AG04450 (cell line): ENCODE measurements at regions not wholly inside any gene's neighbourhood (a gene's known extent, or its start where the extent isn't known, plus 50 kb on each side); places are given as distances from the start of the nearest gene placed in this dataset.

ENCODE experiments used
- CTCF ChIA-PET: fragments of 300-600, 350-600 bp; formaldehyde crosslinking; extraction: SDS; loops from one replicate; lab custom pipeline; 2022; ENCODE audit warnings: antibody characterized with exemption, inconsistent platforms; lab: Charles Lee
- POLR2A ChIA-PET: fragments of 350-600 bp; formaldehyde crosslinking; extraction: SDS; loops from one replicate; lab custom pipeline; 2021; ENCODE audit warnings: antibody characterized with exemption, inconsistent platforms; lab: Yijun Ruan, JAX
- DNase-seq: peaks from one replicate; pipeline ENCODE4 v3.0.0-alpha.2; 2011; ENCODE audit warnings: low read depth, low spot score
- H3K27ac ChIP-seq: one replicate; pipeline ENCODE4 v1.5.1; 2012; ENCODE audit warnings: low read depth, low read length, control low read depth
- H3K27me3 ChIP-seq: one replicate; pipeline ENCODE4 v1.6.0; 2012; ENCODE audit warnings: low read length; ENCODE audit not compliant: control insufficient read depth, insufficient read depth
- H3K4me3 ChIP-seq: 2 replicates; pipeline ENCODE4 v1.5.1; 2011; ENCODE audit warnings: mild to moderate bottlenecking, low read depth, low read length, control low read depth
- H3K9me3 ChIP-seq: 2 replicates; pipeline ENCODE4 v1.5.1; 2012; ENCODE audit warnings: low read length; ENCODE audit not compliant: control insufficient read depth, insufficient read depth
- CTCF ChIP-seq: IDR thresholded peaks from 2 replicates; pipeline ENCODE4 v1.5.1; 2011; ENCODE audit warnings: low read depth, low read length, control low read depth, inconsistent platforms

DNA sequence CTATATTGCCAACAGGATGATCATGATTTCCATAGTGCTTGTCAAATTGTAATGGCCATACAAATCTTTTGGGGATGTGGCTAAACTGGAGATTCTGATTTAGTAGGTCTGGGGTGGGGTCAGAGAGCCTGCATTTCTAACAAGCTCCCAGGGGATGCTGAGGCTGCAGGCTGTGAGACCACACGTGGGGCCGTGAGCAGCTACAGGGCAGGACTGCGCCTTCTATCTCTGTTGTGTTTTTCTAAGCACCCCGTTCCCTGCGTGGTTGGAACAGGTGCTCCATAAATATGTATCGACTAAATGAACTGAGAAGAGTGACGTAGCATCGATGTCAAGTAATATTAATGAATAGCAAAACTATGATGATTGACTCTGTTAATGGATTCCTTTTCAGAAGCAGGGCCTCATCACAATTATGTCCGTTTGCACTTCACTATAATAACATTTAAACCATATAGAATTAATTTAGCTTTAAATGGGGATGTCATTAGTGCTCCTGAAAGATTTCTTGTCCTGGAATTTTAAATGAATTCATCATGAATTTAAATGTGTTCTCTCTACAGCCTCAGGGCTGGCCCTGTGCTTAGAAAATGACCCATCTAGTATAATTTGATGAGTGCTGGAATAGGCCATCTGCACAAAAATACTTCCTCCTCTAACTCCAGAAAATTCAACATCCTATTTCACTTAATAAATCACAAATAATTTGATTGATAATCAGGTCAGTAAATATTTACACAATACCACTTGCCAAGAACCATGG is 51.7 kb upstream of the SIAH3 start:
- Histone ChIP-seq H3K27ac (no peak overlapping the region), H3K4me3 (no peak overlapping the region), H3K9me3 (no peaks in the 10 kb centered on the region), H3K27me3 (peaks cover under 1% of the 10 kb centered on the region)
- CTCF ChIA-PET: interaction anchor here (0.7 kb wide), 1 partner anchor 149 kb away, joined by 3 read pairs; no protein-coding TSS in a partner anchor
- no peak for TF ChIP-seq CTCF
- no peak for DNase-seq
- POLR2A ChIA-PET: no interaction called here
